A673 (cell line): ENCODE measurements at regions not wholly inside any gene's neighbourhood (a gene's known extent, or its start where the extent isn't known, plus 50 kb on each side); places are given as distances from the start of the nearest gene placed in this dataset.

Experiments
- CTCF ChIP-seq: fragments of 300-800, 200-600 bp; sonication (generic); conservative IDR thresholded peaks from 2 replicates; pipeline ENCODE4 v1.5.1; 2017; ENCODE audit warnings: low read depth, mild to moderate bottlenecking, antibody characterized with exemption, low read length, moderate library complexity, mixed read lengths
- EZH2 ChIP-seq: fragments of 200-600 bp; sonication (generic); IDR thresholded peaks from 2 replicates; pipeline ENCODE4 v1.6.1; 2017; ENCODE audit warnings: borderline replicate concordance, low read depth, mild to moderate bottlenecking, mixed read lengths, antibody characterized with exemption, low read length; ENCODE audit not compliant: poor library complexity, severe bottlenecking

DNA sequence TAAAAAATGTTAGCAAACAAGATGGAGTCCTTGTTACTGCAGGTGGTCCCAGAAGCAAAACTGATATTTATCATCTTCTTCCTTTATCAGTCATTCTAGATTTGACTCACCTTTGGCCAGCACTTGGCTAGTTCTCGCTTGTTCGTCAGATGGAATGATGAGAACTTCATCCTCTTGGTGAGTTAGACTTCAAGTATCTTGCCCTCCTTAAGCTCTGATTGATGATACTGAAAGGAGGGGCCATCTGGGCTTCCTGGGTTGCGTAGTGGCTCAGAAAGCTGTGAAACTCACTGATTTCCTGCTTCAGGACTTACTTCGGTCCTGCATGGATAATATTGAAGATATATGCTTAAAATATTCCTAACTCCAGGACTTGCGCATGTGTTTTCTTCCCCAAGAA, 1248.2 kb upstream of the CDH9 start:
- TF ChIP-seq CTCF (no peak), EZH2 (no peak)
